Hepatocyte (in vitro differentiated cells): ENCODE measurements at regions not wholly inside any gene's neighbourhood (a gene's known extent, or its start where the extent isn't known, plus 50 kb on each side); places are given as distances from the start of the nearest gene placed in this dataset.

ENCODE experiments used
- CTCF ChIP-seq: fragments of 200-600 bp; sonication (generic); IDR thresholded peaks from 2 replicates; pipeline ENCODE4 v1.5.1; 2016; ENCODE audit warnings: antibody characterized with exemption, mild to moderate bottlenecking; ENCODE audit not compliant: poor library complexity
- EZH2 ChIP-seq: fragments of 200-600 bp; sonication (generic); IDR thresholded peaks from 2 replicates; pipeline ENCODE4 v1.6.1; 2016; ENCODE audit warnings: antibody characterized with exemption, mild to moderate bottlenecking, borderline replicate concordance

DNA sequence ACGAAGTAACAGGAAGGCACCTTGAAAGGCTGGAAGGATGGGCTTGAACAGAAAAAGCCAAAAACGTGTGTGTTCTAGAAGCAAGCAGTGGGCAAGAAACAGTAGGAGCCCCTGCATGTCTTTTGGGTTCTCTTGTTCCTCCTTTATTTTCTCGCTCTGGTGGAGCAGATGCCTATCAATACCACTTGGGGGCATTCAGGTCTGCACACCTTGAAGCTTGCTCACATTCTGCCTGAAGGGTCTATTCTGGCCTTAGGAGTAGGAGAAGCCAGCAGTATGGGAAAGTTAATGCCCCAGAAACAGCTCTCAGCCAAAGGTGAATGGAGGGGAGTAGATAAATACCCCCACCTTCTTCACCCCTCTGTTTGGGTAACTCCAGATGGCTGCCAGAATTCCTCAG is 204.5 kb downstream of the TXNL1 start:
- TF ChIP-seq CTCF (no peak), EZH2 (no peak)
